ENCODE measurements at regions not wholly inside any gene's neighbourhood (a gene's known extent, or its start where the extent isn't known, plus 50 kb on each side); places are given as distances from the start of the nearest gene placed in this dataset.

- TF ChIP-seq TOX (CRISPR knock-in tag; IDR thresholded peaks at IDR 0.05; ENCODE audit: borderline replicate concordance) (no peak), TCF4 (CRISPR knock-in tag; IDR thresholded peaks at IDR 0.05; ENCODE audit: borderline replicate concordance) (no peak), OSR1 (CRISPR knock-in tag; IDR thresholded peaks at IDR 0.05) (no peak), RARB (CRISPR knock-in tag; IDR thresholded peaks at IDR 0.05) (no peak), GLIS3 (CRISPR knock-in tag; IDR thresholded peaks at IDR 0.05) (no peak), ZFP30 (CRISPR knock-in tag; IDR thresholded peaks at IDR 0.05) (no peak), ISL1 (CRISPR knock-in tag; IDR thresholded peaks at IDR 0.05) (no peak), CSDC2 (CRISPR knock-in tag; IDR thresholded peaks at IDR 0.05) (no peak), CREB5 (CRISPR knock-in tag; IDR thresholded peaks at IDR 0.05; ENCODE audit: low read depth) (no peak), ESRRG (CRISPR knock-in tag; IDR thresholded peaks at IDR 0.05) (no peak), SNAI2 (CRISPR knock-in tag; IDR thresholded peaks at IDR 0.05) (no peak), ZNF70 (CRISPR knock-in tag; IDR thresholded peaks at IDR 0.05) (no peak), ZFP3 (CRISPR knock-in tag; IDR thresholded peaks at IDR 0.05) (no peak)
Measured at GRCh38 chr3:173340626-173341025, 56.9 kb upstream of the NLGN1 start.
